HepG2 (cell line): ENCODE measurements at regions not wholly inside any gene's neighbourhood (a gene's known extent, or its start where the extent isn't known, plus 50 kb on each side); places are given as distances from the start of the nearest gene placed in this dataset.

ENCODE experiments used
- FOXO1 ChIP-seq: sonication (generic); formaldehyde crosslinking; IDR thresholded peaks from 2 replicates; pipeline ENCODE4 v1.4.0; 2020; ENCODE audit warnings: missing genetic modification reagents
- LCORL ChIP-seq, 2 experiments: fragments of 450-650 bp in 1 of 2; sonication (generic) in 1 of 2; formaldehyde crosslinking in 1 of 2; IDR thresholded peaks; 2 replicates each; pipeline versions ENCODE4 v1.5.0 to v1.6.1; 2017 to 2020; ENCODE audit warnings: antibody characterized with exemption in 1 of 2, missing genetic modification reagents in 1 of 2
- MXI1 ChIP-seq: IDR thresholded peaks from 3 replicates; pipeline ENCODE4 v1.6.1; 2012; ENCODE audit warnings: low read depth, low read length, inconsistent platforms, borderline replicate concordance
- NBN ChIP-seq: fragments of 450-650 bp; conservative IDR thresholded peaks from 2 replicates; pipeline ENCODE4 v1.6.1; 2017
- NPAS2 ChIP-seq: sonication (generic); formaldehyde crosslinking; IDR thresholded peaks from 2 replicates; pipeline ENCODE4 v1.8.0; 2022; ENCODE audit warnings: mild to moderate bottlenecking, missing genetic modification reagents, borderline replicate concordance
- PCBP2 ChIP-seq: fragments of 200-400 bp; formaldehyde crosslinking; optimal IDR thresholded peaks from 2 replicates; pipeline ENCODE3; 2018; ENCODE audit warnings: low read length, low read depth; ENCODE audit not compliant: poor library complexity, severe bottlenecking
- PTBP1 ChIP-seq: fragments of 200-400 bp; formaldehyde crosslinking; IDR thresholded peaks from 2 replicates; pipeline ENCODE4 v1.6.1; 2018; ENCODE audit warnings: low read length, low read depth; ENCODE audit not compliant: poor library complexity, severe bottlenecking
- RFX1 ChIP-seq: fragments of 450-650 bp; IDR thresholded peaks from 2 replicates; pipeline ENCODE4 v1.6.1; 2017
- SP2 ChIP-seq: sonication (generic); formaldehyde crosslinking; IDR thresholded peaks from 2 replicates; pipeline ENCODE4 v1.5.1; 2020; ENCODE audit warnings: mild to moderate bottlenecking, missing genetic modification reagents
- TEF ChIP-seq: sonication (generic); formaldehyde crosslinking; IDR thresholded peaks from 2 replicates; pipeline ENCODE4 v1.5.0; 2020; ENCODE audit warnings: missing genetic modification reagents
- ZNF512B ChIP-seq: sonication (generic); formaldehyde crosslinking; IDR thresholded peaks from 2 replicates; pipeline ENCODE4 v1.5.1; 2020; ENCODE audit warnings: missing genetic modification reagents, mild to moderate bottlenecking, borderline replicate concordance
- ZNF644 ChIP-seq: IDR thresholded peaks from 2 replicates; pipeline ENCODE4 v1.6.1; 2016; ENCODE audit warnings: low read depth
- ZNF674 ChIP-seq: sonication (generic); formaldehyde crosslinking; IDR thresholded peaks from 2 replicates; pipeline ENCODE4 v1.5.0; 2020; ENCODE audit warnings: low read depth, mild to moderate bottlenecking, missing genetic modification reagents
- ZNF678 ChIP-seq: sonication (generic); formaldehyde crosslinking; IDR thresholded peaks from 2 replicates; pipeline ENCODE4 v1.4.0; 2020; ENCODE audit warnings: mild to moderate bottlenecking, missing genetic modification reagents
- ZNF788 ChIP-seq: sonication (generic); formaldehyde crosslinking; IDR thresholded peaks from 2 replicates; pipeline ENCODE4 v1.5.0; 2020; ENCODE audit warnings: mild to moderate bottlenecking, missing genetic modification reagents, borderline replicate concordance
- ZSCAN20 ChIP-seq: sonication (generic); formaldehyde crosslinking; IDR thresholded peaks from 2 replicates; pipeline ENCODE4 v1.4.0; 2020; ENCODE audit warnings: missing genetic modification reagents, mild to moderate bottlenecking, borderline replicate concordance
- TF ChIP-seq, protein P1 (sequence below): sonication (generic); formaldehyde crosslinking; IDR thresholded peaks from 2 replicates; pipeline ENCODE4; 2020; ENCODE audit warnings: missing genetic modification reagents, mild to moderate bottlenecking, borderline replicate concordance
- TF ChIP-seq, protein P2 (sequence below): sonication (generic); formaldehyde crosslinking; IDR thresholded peaks from 2 replicates; pipeline ENCODE4 v1.5.1; 2020; ENCODE audit warnings: missing genetic modification reagents, mild to moderate bottlenecking, borderline replicate concordance
- TF ChIP-seq, protein P3 (sequence below): sonication (generic); formaldehyde crosslinking; IDR thresholded peaks from 2 replicates; pipeline ENCODE4 v1.4.0; 2020; ENCODE audit warnings: mild to moderate bottlenecking, low read depth, missing genetic modification reagents

- TF ChIP-seq ZNF788 (CRISPR knock-in tag) (peak; percentile 100), NPAS2 (CRISPR knock-in tag) (peak; percentile 98; the same call in 1 of the 2 replicates), ZNF674 (CRISPR knock-in tag) (peak; percentile 100), SP2 (CRISPR knock-in tag) (peak; percentile 81), LCORL (IDR thresholded peaks at IDR 0.05) (no peak), LCORL (CRISPR knock-in tag; IDR thresholded peaks at IDR 0.05) (peak; percentile 98), FOXO1 (CRISPR knock-in tag) (peak; percentile 99), PCBP2 (no peak), ZNF678 (CRISPR knock-in tag) (peak; percentile 100), TEF (CRISPR knock-in tag) (peak; percentile 99), ZNF512B (CRISPR knock-in tag) (no peak), PTBP1 (peak; percentile 48), NBN (no peak), ZNF644 (CRISPR knock-in tag) (peak; percentile 90), ZSCAN20 (peak; percentile 99), RFX1 (no peak), MXI1 (peak; percentile 99)
- TF ChIP-seq, protein P1, sequence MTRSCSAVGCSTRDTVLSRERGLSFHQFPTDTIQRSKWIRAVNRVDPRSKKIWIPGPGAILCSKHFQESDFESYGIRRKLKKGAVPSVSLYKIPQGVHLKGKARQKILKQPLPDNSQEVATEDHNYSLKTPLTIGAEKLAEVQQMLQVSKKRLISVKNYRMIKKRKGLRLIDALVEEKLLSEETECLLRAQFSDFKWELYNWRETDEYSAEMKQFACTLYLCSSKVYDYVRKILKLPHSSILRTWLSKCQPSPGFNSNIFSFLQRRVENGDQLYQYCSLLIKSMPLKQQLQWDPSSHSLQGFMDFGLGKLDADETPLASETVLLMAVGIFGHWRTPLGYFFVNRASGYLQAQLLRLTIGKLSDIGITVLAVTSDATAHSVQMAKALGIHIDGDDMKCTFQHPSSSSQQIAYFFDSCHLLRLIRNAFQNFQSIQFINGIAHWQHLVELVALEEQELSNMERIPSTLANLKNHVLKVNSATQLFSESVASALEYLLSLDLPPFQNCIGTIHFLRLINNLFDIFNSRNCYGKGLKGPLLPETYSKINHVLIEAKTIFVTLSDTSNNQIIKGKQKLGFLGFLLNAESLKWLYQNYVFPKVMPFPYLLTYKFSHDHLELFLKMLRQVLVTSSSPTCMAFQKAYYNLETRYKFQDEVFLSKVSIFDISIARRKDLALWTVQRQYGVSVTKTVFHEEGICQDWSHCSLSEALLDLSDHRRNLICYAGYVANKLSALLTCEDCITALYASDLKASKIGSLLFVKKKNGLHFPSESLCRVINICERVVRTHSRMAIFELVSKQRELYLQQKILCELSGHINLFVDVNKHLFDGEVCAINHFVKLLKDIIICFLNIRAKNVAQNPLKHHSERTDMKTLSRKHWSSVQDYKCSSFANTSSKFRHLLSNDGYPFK: peak; percentile 90
- TF ChIP-seq, protein P2, sequence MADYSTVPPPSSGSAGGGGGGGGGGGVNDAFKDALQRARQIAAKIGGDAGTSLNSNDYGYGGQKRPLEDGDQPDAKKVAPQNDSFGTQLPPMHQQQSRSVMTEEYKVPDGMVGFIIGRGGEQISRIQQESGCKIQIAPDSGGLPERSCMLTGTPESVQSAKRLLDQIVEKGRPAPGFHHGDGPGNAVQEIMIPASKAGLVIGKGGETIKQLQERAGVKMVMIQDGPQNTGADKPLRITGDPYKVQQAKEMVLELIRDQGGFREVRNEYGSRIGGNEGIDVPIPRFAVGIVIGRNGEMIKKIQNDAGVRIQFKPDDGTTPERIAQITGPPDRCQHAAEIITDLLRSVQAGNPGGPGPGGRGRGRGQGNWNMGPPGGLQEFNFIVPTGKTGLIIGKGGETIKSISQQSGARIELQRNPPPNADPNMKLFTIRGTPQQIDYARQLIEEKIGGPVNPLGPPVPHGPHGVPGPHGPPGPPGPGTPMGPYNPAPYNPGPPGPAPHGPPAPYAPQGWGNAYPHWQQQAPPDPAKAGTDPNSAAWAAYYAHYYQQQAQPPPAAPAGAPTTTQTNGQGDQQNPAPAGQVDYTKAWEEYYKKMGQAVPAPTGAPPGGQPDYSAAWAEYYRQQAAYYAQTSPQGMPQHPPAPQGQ: peak; percentile 98
- TF ChIP-seq, protein P3, sequence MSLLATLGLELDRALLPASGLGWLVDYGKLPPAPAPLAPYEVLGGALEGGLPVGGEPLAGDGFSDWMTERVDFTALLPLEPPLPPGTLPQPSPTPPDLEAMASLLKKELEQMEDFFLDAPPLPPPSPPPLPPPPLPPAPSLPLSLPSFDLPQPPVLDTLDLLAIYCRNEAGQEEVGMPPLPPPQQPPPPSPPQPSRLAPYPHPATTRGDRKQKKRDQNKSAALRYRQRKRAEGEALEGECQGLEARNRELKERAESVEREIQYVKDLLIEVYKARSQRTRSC (CRISPR knock-in tag): peak; percentile 100
These were observed 74.6 kb upstream of the CPLX2 start (continued) for GRCh38 chr5:175796536-175797499.
